HG03103 (cell line): ENCODE measurements at regions not wholly inside any gene's neighbourhood (a gene's known extent, or its start where the extent isn't known, plus 50 kb on each side); places are given as distances from the start of the nearest gene placed in this dataset.
"Not testable (repeated sequence)": the region's sequence is repeated elsewhere in the genome, so short reads cannot be mapped to it uniquely, and the experiment has no call there.

ENCODE experiments used
- ATAC-seq: cut with Tn5 transposase; IDR thresholded peaks from one replicate; pipeline ENCODE4 v1.9.1; 2021; ENCODE audit warnings: low read depth; ENCODE audit not compliant: unreplicated experiment

- ATAC-seq: no peak
Observed at GRCh38 chr2:166651080-166651675, 157.1 kb upstream of the SCN7A start.

- ATAC-seq: no peak
Observed at GRCh38 chr2:166647935-166648334, 153.9 kb upstream of the SCN7A start.

- ATAC-seq: no peak
Observed at GRCh38 chr2:166643980-166644379, 149.9 kb upstream of the SCN7A start.

- ATAC-seq: not testable (repeated sequence)
Observed at GRCh38 chr2:166641516-166641915, 147.5 kb upstream of the SCN7A start.

- no peak for ATAC-seq
Observed at GRCh38 chr2:166637051-166637450, 143.0 kb upstream of the SCN7A start.

- ATAC-seq: no peak
Observed at GRCh38 chr2:166634706-166635105, 140.7 kb upstream of the SCN7A start.

- no peak for ATAC-seq
Observed at GRCh38 chr2:166632616-166633015, 138.6 kb upstream of the SCN7A start.

GRCh38 chr2:166628478-166629136 lies 134.6 kb upstream of the SCN7A start:
- ATAC-seq: no peak

GRCh38 chr2:166627893-166628292 lies 133.8 kb upstream of the SCN7A start:
- peak; percentile 73 for ATAC-seq

- ATAC-seq: no peak
Observed at GRCh38 chr2:166625670-166626069, 131.6 kb upstream of the SCN7A start.

- no peak for ATAC-seq
Observed at GRCh38 chr2:166614503-166614902, 120.5 kb upstream of the SCN7A start.

- ATAC-seq: no peak
Observed at GRCh38 chr2:166614029-166614428, 120.0 kb upstream of the SCN7A start.

GRCh38 chr2:166613226-166613625 lies 119.2 kb upstream of the SCN7A start:
- no peak for ATAC-seq

GRCh38 chr2:166612214-166612613 lies 118.2 kb upstream of the SCN7A start:
- no peak for ATAC-seq

GRCh38 chr2:166610913-166611305 lies 116.9 kb upstream of the SCN7A start:
- ATAC-seq: no peak

GRCh38 chr2:166610180-166610912 lies 116.3 kb upstream of the SCN7A start:
- no peak for ATAC-seq

GRCh38 chr2:166609183-166609959 lies 115.3 kb upstream of the SCN7A start:
- no peak for ATAC-seq

- no peak for ATAC-seq
Observed at GRCh38 chr2:166607880-166608279, 113.8 kb upstream of the SCN7A start.

- ATAC-seq: no peak
Observed at GRCh38 chr2:166593403-166593802, 99.4 kb upstream of the SCN7A start.

- ATAC-seq: no peak
Observed at GRCh38 chr2:166592750-166593149, 98.7 kb upstream of the SCN7A start.

- ATAC-seq: no peak
Observed at GRCh38 chr2:166591226-166591625, 97.2 kb upstream of the SCN7A start.
